NCI-H774 (cell line): ENCODE measurements at regions not wholly inside any gene's neighbourhood (a gene's known extent, or its start where the extent isn't known, plus 50 kb on each side); places are given as distances from the start of the nearest gene placed in this dataset.
"Not testable (repeated sequence)": the region's sequence is repeated elsewhere in the genome, so short reads cannot be mapped to it uniquely, and the experiment has no call there.

Experiments used
- DNase-seq: peaks from one replicate; lab custom pipeline; 2025; lab: John Stamatoyannopoulos, UW

DNA sequence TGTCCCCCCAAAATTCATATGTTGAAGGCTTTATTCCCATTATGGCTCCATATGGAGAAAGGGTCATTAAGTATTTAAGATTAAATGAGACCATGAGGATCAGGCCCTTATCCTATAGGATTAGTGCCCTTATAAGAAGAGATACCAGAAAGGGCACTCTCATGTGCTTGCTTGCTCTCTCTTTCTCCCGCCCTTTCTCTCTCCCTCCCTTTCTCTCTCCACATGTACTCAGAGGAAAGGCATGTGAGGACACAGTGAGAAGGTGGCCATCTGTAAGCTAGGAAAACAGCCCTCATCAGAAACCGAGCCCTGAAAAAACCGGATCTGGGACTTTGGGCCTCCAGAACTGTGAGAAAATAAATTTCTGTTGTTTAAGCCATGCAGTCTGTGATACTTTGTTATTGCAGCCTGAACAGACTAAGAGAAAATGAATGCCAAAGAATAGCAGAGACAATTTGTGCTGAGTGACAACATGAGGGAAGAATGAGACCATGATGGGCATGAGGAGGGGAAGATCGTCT is 300.0 kb upstream of the SLC39A10 start:
- DNase-seq = no peak

DNA sequence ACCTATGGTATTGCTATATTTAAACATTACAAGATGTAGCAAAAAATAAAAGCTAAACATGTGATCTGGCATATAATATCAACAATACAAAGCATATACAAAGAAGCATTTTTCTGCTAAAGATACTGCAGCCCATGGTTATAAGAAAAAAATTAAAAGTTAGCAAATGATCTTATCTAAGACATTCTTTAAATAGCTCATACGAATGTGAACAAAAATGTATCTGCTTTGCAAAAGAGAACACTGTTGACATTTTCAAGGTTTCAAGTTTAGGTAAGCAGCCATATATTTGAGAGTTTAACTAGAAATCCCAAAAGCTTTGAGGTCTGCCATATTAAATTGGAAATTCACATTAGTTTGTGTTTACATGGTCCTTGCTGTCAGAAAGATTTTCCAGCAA is 301.0 kb upstream of the SLC39A10 start:
- DNase-seq = no peak

DNA sequence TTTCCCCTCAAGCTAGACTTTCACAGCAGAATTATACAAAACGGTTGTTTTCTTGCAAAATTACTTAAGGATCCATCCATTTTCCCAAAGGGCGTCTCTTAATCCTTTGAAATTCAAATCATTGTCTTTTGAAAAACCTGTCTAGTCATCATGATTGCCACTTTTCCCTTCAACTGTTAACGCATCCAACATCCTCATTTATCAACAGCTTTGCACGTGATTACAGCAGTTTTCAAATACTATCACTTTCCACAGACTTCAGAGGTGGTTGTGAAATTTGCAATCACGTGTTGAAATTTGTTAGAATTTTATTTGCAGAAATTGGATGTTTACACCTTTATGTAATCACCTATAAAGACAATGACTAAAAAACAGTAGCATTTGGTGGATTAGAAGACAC is 304.4 kb upstream of the SLC39A10 start:
- no peak for DNase-seq

GRCh38 chr2:195343942-195344530 is 313.0 kb upstream of the SLC39A10 start:
- DNase-seq = no peak

- no peak for DNase-seq
Measured at GRCh38 chr2:195343540-195343939, 313.5 kb upstream of the SLC39A10 start.

DNA sequence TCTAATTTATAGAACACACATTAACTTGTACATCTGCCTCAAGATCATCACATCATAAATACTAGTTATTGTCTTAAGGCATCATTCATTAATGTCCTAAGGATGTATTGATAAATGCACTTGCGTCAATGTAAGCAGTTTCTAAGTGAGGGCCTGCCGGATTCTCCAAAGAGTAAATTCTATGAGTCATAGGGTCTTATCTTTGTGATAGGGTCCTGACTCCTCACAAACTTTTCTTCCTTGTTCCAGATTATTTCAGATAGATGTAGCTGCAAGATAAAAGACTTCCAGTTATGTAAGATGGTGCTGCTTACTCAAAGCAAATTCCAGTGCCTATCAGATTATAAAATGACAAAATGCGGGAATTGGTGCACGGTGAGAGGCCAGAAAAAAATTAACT is 315.0 kb upstream of the SLC39A10 start:
- no peak for DNase-seq

GRCh38 chr2:195338856-195339255 is 318.2 kb upstream of the SLC39A10 start:
- DNase-seq = no peak

- DNase-seq = no peak
Measured at GRCh38 chr2:195337597-195337996, 319.4 kb upstream of the SLC39A10 start.

GRCh38 chr2:195333869-195334268 is 323.2 kb upstream of the SLC39A10 start:
- DNase-seq = no peak

GRCh38 chr2:195331966-195332365 is 325.1 kb upstream of the SLC39A10 start:
- DNase-seq = no peak

GRCh38 chr2:195331129-195331528 is 325.9 kb upstream of the SLC39A10 start:
- DNase-seq = no peak

- peak; percentile 13 for DNase-seq
Measured at GRCh38 chr2:195330513-195330956, 326.5 kb upstream of the SLC39A10 start.

DNA sequence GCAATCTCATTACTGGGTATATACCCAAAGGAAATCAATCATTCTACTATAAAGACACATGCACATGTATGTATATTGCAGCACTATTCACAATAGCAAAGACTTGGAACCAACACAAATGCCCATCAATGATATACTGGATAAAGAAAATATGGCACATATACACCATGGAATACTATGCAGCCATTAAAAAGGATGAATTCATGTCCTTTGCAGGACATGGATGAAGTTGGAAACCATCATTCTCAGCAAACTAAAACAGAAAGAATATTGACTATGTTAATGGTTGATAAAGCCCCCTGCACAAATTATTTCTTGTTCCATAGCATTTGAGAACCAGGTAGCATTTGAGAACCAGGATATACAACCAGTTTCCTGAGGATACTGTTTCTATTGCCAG is 327.2 kb upstream of the SLC39A10 start:
- DNase-seq = not testable (repeated sequence)

- no peak for DNase-seq
Measured at GRCh38 chr2:195326537-195326936, 330.5 kb upstream of the SLC39A10 start.

- DNase-seq = no peak
Measured at GRCh38 chr2:195322324-195322723, 334.7 kb upstream of the SLC39A10 start.

GRCh38 chr2:195320413-195320973 is 336.5 kb upstream of the SLC39A10 start:
- DNase-seq = no peak

DNA sequence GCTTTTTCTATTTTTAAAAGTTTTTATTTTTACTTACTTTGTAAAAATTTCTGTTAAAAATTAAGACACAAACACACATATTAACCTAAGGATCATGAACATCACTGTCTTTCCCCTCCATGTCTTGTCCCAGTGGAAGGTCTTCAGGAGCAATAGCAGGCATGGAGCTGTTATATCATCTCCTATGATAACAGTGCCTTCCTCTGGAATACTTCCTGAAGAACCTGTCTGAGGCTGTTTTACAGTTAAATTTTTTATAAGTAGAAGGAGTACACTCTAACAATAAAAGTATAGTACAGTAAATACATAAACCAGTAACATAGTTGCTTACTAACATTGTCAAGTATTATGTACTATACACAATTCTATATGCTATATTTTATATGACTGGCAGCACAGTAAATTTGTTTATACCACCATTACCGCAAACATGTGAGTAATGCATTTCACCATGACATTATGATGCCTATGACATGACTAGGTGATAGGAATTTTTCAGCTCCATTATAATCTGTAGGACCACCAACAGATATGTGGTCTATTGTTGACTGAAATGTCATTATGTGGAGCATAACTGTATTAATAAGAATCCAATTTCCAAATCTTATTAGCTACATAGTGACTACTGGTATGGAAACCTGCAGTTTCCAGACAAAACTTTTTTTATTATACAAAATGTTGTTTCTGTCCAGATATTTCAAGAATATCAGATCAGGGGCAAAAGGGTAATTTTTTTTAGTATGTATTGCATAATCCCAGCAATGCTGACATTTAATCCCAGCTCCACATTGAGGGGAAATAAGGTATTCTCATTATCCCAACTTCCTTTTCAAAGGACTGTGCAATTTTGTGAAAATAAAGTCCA is 337.2 kb upstream of the SLC39A10 start:
- DNase-seq = no peak

DNA sequence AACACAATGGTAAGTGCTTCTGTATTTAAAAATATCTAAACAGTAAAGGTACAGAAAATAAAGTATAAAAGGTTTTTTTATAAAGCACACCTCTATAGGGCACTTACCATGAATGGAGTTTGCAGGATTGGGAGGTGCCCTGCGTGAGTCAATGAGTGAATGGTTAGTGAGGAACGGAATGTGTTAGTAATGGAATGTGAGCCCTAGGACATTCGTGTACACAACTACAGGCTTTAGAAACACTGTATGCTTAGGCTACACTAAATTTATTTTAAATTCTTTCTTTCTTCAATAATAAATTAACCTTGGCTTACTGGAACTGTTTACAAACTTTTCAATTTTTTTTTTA is 337.9 kb upstream of the SLC39A10 start:
- DNase-seq = no peak

DNA sequence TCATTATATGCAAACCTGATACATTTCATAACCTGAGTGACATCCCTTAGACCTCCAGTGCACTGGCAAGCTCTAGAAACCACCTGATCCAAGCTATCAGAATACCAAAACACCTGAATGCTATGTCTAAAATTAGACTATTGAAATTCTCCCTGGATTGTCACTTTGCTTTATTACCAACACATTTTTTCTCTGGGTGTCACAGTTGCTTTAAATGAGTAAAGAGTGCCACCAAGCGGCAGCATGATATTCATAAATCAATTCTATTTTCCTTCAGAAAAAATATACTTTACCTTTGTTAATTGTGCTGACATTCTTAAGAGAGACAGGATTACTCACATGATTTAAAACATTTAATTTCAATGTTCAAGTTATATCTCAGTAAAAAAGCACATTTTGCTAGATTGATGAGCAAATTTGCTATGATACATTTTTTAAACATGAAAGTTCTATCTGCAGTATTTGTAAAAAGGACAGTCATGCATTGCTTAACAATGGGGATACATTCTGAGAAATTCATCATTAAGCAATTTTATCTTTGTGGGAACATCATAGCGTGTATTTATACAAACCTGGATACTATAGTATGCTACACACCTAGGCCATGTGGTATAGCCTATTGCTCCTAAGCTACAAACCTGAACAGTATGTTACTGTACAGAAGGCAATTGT is 338.4 kb upstream of the SLC39A10 start:
- DNase-seq = peak; percentile 33

GRCh38 chr2:195317550-195317949 is 339.5 kb upstream of the SLC39A10 start:
- DNase-seq = no peak

- no peak for DNase-seq
Measured at GRCh38 chr2:195316486-195316885, 340.5 kb upstream of the SLC39A10 start.

- DNase-seq = no peak
Measured at GRCh38 chr2:195313962-195314361, 343.1 kb upstream of the SLC39A10 start.

DNA sequence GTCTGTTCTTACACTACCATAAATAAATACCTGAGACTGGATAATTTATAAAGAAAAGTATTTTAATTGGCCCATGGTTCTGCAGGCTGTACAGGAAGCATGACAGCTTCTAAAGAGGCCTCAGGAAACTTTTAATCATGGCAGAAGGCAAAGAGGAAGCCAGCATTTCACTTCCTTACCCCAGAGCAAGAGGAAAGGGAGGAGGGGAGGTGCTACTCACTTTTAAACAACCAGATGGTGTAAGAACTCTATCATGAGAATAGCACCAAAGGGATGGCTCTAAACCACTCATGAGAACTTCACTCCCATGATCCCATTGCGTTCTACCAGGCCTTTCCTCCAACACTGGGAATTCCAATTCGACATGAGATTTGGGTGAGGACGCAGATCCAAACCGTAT is 344.4 kb upstream of the SLC39A10 start:
- DNase-seq = no peak
